HL-60 (cell line): ENCODE measurements at regions not wholly inside any gene's neighbourhood (a gene's known extent, or its start where the extent isn't known, plus 50 kb on each side); places are given as distances from the start of the nearest gene placed in this dataset.

Source experiments
- CTCF ChIP-seq: IDR thresholded peaks from one replicate; pipeline ENCODE4 v1.5.1; 2011; ENCODE audit warnings: low read length, control low read depth, inconsistent platforms; ENCODE audit not compliant: insufficient read depth
- GABPA ChIP-seq: IDR thresholded peaks from 2 replicates; pipeline ENCODE4 v1.6.1; 2012; ENCODE audit warnings: low read depth
- POLR2AphosphoS5 ChIP-seq: IDR thresholded peaks from 2 replicates; pipeline ENCODE4 v1.6.1; 2012; ENCODE audit warnings: low read depth
- REST ChIP-seq: IDR thresholded peaks from 2 replicates; pipeline ENCODE4 v1.6.1; 2012; ENCODE audit warnings: low read depth; ENCODE audit not compliant: insufficient replicate concordance

- TF ChIP-seq CTCF = no peak
- TF ChIP-seq POLR2AphosphoS5 = no peak
- no peak for TF ChIP-seq GABPA
- TF ChIP-seq REST = no peak
Observed at GRCh38 chr2:182605166-182605565, 110.9 kb upstream of the DNAJC10 start.
